ENCODE measurements at regions not wholly inside any gene's neighbourhood (a gene's known extent, or its start where the extent isn't known, plus 50 kb on each side); places are given as distances from the start of the nearest gene placed in this dataset.

DNA sequence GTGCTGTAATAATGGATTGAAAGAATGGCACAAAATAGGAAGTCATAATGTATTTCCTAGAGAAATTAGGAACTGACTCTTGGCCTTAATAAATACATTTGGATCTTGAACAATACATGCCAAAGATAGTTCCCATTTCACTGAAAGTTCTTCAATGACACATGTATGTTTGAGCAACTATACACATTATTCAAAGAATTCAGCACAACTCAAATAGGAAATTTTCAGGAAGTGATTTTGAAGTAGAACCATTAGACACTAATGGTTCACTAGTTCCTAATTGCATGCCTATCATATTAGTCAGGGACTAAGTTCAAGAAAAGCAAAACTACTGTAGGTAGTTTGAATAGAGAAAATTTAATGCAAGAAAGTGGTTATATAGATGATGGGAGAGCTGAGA lies 404.7 kb downstream of the LMO4 start:
- no peak for FAIRE-seq

- no peak for FAIRE-seq
These were observed 407.1 kb downstream of the LMO4 start for GRCh38 chr1:87735750-87736149.

GRCh38 chr1:87739141-87739540 lies 410.5 kb downstream of the LMO4 start:
- no peak for FAIRE-seq

DNA sequence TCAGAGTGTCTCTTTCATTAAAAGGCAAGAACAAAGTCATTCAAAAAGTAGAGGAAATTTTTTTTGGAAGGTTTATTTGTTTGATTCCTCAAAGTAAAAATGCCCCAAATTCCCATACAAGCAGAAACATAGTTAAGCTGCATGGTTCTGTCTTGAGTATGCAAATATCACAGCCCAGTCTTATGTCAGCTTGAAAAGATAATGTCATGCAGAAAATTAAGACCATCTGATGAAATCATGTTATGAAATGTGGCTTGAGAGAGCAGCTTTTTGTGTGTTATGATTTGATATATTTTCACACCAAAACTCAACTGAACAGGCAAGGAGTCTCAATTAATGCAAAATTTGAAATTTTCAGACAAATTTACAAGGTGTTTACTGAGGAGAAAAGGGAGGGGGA lies 411.0 kb downstream of the LMO4 start:
- no peak for FAIRE-seq

DNA sequence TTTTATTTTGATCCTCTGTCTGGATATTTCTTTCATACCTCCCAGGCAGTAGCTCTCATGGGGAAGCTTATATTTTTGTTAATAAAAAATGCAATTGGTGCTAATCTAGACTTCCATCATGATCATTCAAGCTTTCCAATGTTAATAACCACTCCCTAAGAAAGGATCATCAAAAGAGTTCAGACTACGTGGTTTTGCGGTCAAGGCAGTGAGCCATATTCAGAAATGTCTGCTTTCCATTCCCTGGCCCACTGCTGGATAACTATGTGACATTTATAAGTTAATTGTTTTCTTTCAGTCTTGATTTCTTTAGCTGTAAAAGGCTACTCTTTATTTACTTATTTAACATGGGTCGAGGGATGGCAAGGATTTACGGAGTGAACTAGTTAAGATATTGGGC lies 414.6 kb downstream of the LMO4 start:
- FAIRE-seq, result no peak

- FAIRE-seq, result no peak
These were observed 415.4 kb downstream of the LMO4 start for GRCh38 chr1:87744056-87744455.

DNA sequence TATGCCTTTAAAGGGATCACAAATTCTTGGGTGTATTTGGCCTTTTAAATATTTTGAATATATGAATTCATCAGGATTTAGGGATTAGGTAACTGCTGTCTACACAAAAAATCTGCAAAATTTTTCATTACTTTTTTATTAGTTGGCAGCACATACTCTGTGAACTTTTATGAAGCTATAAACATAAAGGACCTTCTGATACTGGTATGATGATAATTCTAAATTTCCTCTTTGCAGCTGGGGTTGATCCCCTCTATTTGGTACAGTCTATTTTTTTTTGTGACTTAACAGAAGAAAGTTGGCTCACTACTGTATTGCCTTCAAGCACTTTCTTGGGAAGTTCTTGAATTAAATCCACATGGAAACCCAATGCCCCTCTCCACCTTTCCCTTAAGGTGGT lies 416.1 kb downstream of the LMO4 start:
- FAIRE-seq, result no peak

GRCh38 chr1:87753366-87753765 lies 424.7 kb downstream of the LMO4 start:
- FAIRE-seq, result no peak

GRCh38 chr1:87754139-87754538 lies 425.5 kb downstream of the LMO4 start:
- no peak for FAIRE-seq

DNA sequence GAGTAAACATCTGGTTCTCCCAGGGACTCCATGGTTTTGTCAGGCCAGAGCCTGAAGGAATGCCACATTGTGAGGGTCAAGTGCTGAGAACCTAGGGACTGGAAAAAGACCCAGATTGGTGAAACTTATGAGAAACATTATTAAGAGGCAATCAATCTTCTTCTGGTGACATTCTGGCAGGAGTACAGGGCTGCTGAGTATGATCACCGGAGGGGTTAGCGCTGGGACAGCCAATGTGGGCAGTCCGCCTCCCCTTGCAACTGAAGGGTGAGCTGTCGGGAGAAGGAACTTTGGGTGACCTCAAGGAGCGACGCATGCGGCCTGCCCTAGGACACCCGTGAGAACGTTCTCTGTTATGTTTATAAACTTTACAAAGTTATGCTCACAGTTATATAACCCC lies 429.0 kb downstream of the LMO4 start:
- FAIRE-seq, result no peak

DNA sequence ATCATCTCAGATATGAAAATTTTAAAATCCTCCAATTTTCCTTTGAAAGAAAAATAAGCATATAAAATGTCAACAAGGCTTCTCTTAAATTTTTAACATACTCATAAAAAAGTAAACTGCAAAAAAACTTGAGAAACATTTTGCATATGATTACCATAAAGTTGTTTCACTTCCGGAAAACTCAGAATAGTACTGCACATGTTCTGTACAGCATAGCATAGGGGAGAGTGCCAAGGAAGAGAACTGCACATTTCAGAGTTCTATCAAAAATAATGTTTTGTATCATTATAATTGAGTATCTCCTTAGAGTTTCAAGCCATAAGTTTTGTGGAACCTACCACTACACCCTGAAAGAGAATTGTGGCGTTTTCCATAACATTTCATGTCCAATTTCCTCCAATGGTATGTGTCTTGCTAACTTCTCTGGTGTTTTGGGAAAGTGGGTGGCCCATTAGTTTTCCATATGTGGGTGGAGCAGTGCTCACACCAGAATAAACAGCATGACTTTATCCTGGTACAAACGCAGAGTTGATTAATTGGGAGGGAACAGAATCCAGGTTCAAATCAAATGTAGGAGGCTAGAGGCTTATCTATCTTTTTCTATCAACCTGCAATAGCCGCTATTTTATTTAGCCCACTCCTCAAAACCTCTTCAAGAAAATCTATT lies 430.9 kb downstream of the LMO4 start:
- FAIRE-seq, result no peak

- no peak for FAIRE-seq
These were observed 431.5 kb downstream of the LMO4 start for GRCh38 chr1:87760155-87760554.

GRCh38 chr1:87760654-87761053 lies 432.0 kb downstream of the LMO4 start:
- FAIRE-seq, result no peak

GRCh38 chr1:87763483-87763882 lies 434.8 kb downstream of the LMO4 start:
- FAIRE-seq, result no peak

- FAIRE-seq, result no peak
These were observed 436.5 kb downstream of the LMO4 start for GRCh38 chr1:87765057-87765680.

GRCh38 chr1:87765681-87766070 lies 437.0 kb downstream of the LMO4 start:
- FAIRE-seq, result no peak

- FAIRE-seq, result no peak
These were observed 438.1 kb downstream of the LMO4 start for GRCh38 chr1:87766737-87767136.

- no peak for FAIRE-seq
These were observed 450.2 kb downstream of the LMO4 start for GRCh38 chr1:87778896-87779295.

GRCh38 chr1:87781554-87781953 lies 452.9 kb downstream of the LMO4 start:
- no peak for FAIRE-seq

DNA sequence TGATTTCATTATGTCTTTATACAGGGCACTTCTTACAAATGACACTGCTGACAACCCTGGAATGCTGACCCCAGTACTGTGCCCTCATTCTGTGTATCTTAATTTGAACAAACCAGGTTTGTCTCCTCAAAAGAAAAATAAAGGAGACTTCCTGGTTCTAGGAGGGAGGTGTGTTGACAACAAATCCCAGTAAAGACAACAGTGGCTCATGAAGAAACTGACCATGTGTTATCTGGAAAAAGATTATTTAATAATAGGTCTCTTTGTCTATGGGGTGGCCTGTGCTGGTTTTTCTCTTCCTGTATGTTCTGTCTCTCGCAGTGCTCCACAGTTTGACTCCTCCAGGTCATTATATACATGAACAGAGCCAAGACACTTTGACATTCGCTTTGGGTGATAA lies 454.6 kb downstream of the LMO4 start:
- no peak for FAIRE-seq

DNA sequence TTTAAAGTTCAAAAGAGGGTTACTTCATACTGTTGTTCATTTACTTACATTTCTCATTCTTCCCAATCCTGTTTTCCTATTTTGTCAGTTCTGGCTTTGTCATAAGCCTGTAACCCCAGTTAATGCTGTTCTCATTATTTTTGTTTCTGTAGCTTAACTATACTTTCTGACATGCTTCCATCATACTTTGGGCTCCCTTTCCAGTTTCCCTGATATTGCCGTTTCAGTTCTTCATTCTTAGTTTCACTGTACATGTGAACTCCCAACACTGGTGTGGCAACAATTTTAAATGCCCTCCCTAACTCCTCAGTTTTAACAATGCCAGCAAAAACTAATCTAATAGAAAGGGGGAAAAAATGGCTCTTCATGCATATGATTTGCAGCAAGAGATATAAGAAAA lies 456.7 kb downstream of the LMO4 start:
- no peak for FAIRE-seq

- no peak for FAIRE-seq
These were observed 457.5 kb downstream of the LMO4 start for GRCh38 chr1:87786229-87786628.

GRCh38 chr1:87786861-87787545 lies 458.3 kb downstream of the LMO4 start:
- FAIRE-seq, result no peak

DNA sequence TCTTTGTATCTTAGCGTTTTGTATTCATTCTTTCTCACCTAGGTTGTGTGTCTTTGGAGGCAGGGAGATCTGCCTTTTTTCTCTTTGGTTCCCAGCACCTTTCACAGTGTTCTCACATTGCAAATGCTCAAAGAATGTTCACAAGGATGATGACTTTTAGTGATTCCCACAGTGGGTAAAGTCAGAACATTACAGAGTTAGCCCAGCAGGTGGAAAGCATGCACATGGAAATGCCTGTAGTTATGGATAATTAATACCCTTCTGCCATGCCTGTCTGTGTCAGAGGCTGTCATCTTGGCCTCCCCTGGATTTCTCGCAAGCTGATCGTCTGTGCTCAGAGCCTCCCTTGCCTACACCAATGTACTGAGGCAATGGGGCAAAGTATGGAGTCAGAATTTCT lies 458.9 kb downstream of the LMO4 start:
- FAIRE-seq, result no peak

GRCh38 chr1:87790756-87791155 lies 462.1 kb downstream of the LMO4 start:
- no peak for FAIRE-seq
